H9 (cell line): ENCODE measurements at regions not wholly inside any gene's neighbourhood (a gene's known extent, or its start where the extent isn't known, plus 50 kb on each side); places are given as distances from the start of the nearest gene placed in this dataset.

Source experiments
- DNase-seq: peaks from one replicate; pipeline ENCODE4 v3.0.0-alpha.2; 2017
- H2AFZ ChIP-seq: one replicate; pipeline ENCODE4 v1.6.1; 2013; ENCODE audit warnings: mild to moderate bottlenecking, low read length, control low read depth, moderate library complexity
- H2AK5ac ChIP-seq: 2 replicates; pipeline ENCODE4 v1.6.1; 2013; ENCODE audit warnings: low read length, control low read depth, mixed read lengths; ENCODE audit not compliant: insufficient read length
- H2BK120ac ChIP-seq: one replicate; pipeline ENCODE4 v1.6.1; 2013; ENCODE audit warnings: low read depth, mild to moderate bottlenecking, low read length, control low read depth, inconsistent platforms; ENCODE audit not compliant: poor library complexity, severe bottlenecking
- H2BK12ac ChIP-seq: 2 replicates; pipeline ENCODE4 v1.6.1; 2013; ENCODE audit warnings: low read length, control low read depth, mixed read lengths, low read depth; ENCODE audit not compliant: insufficient read length
- H2BK15ac ChIP-seq: 2 replicates; pipeline ENCODE4 v1.6.1; 2013; ENCODE audit warnings: low read depth, low read length, control low read depth
- H2BK20ac ChIP-seq: one replicate; pipeline ENCODE4 v1.6.1; 2013; ENCODE audit warnings: low read depth, mild to moderate bottlenecking, low read length, control low read depth, inconsistent platforms; ENCODE audit not compliant: poor library complexity, severe bottlenecking
- H2BK5ac ChIP-seq: 2 replicates; pipeline ENCODE4 v1.6.1; 2013; ENCODE audit warnings: low read length, control low read depth, mixed read lengths; ENCODE audit not compliant: insufficient read length
- H3K14ac ChIP-seq: 2 replicates; pipeline ENCODE4 v1.6.1; 2013; ENCODE audit warnings: low read length, control low read depth; ENCODE audit not compliant: insufficient read depth
- H3K18ac ChIP-seq: 2 replicates; pipeline ENCODE4 v1.6.1; 2013; ENCODE audit warnings: low read depth, mild to moderate bottlenecking, mixed read lengths, low read length, control low read depth; ENCODE audit not compliant: insufficient read length
- H3K23ac ChIP-seq: 2 replicates; pipeline ENCODE4 v1.6.1; 2013; ENCODE audit warnings: low read length, control low read depth, mixed read lengths, low read depth; ENCODE audit not compliant: insufficient read length
- H3K23me2 ChIP-seq: 2 replicates; pipeline ENCODE4 v1.6.1; 2013; ENCODE audit warnings: low read depth, mild to moderate bottlenecking, mixed read lengths, low read length, control low read depth; ENCODE audit not compliant: insufficient read length, poor library complexity, severe bottlenecking
- H3K27ac ChIP-seq: 2 replicates; pipeline ENCODE4 v1.5.1; 2013; ENCODE audit warnings: low read length, control low read depth, mixed read lengths, low read depth; ENCODE audit not compliant: insufficient read length
- H3K27me3 ChIP-seq: 2 replicates; pipeline ENCODE4 v1.6.1; 2013; ENCODE audit warnings: low read length, control low read depth, inconsistent platforms; ENCODE audit not compliant: insufficient read depth
- H3K4ac ChIP-seq: 2 replicates; pipeline ENCODE4 v1.6.1; 2013; ENCODE audit warnings: low read depth, mild to moderate bottlenecking, control low read depth, inconsistent platforms, low read length, moderate library complexity
- H3K4me1 ChIP-seq: 2 replicates; pipeline ENCODE4 v1.6.1; 2013; ENCODE audit warnings: low read length, control low read depth, inconsistent platforms; ENCODE audit not compliant: insufficient read depth
- H3K4me2 ChIP-seq: 2 replicates; pipeline ENCODE4 v1.6.1; 2013; ENCODE audit warnings: low read length, control low read depth, mixed read lengths; ENCODE audit not compliant: insufficient read length, insufficient read depth
- H3K56ac ChIP-seq: 2 replicates; pipeline ENCODE4 v1.6.1; 2013; ENCODE audit warnings: low read depth, mild to moderate bottlenecking, mixed read lengths, low read length, control low read depth; ENCODE audit not compliant: insufficient read length
- H3K79me1 ChIP-seq: 2 replicates; pipeline ENCODE4 v1.6.1; 2013; ENCODE audit warnings: low read depth, mild to moderate bottlenecking, moderate library complexity, low read length, control low read depth, inconsistent platforms; ENCODE audit not compliant: insufficient read depth, poor library complexity, severe bottlenecking
- H3K79me2 ChIP-seq: 2 replicates; pipeline ENCODE4 v1.6.1; 2013; ENCODE audit warnings: low read length, control low read depth, inconsistent platforms; ENCODE audit not compliant: insufficient read depth
- H3K9ac ChIP-seq: 2 replicates; pipeline ENCODE4 v1.6.1; 2013; ENCODE audit warnings: low read length, control low read depth, mixed read lengths; ENCODE audit not compliant: insufficient read length; ENCODE audit errors: extremely low read depth
- H3K9me3 ChIP-seq: one replicate; pipeline ENCODE4 v1.6.1; 2013; ENCODE audit warnings: low read depth, low read length, inconsistent platforms; ENCODE audit not compliant: control insufficient read depth
- H3T11ph ChIP-seq: one replicate; pipeline ENCODE4 v1.6.1; 2013; ENCODE audit warnings: mild to moderate bottlenecking, low read length, control low read depth, inconsistent platforms
- H4K20me1 ChIP-seq: one replicate; pipeline ENCODE4 v1.6.1; 2013; ENCODE audit not compliant: control insufficient read depth, insufficient read length, insufficient read depth
- H4K5ac ChIP-seq: 2 replicates; pipeline ENCODE4 v1.6.1; 2013; ENCODE audit warnings: low read depth, mild to moderate bottlenecking, mixed read lengths, low read length, control low read depth; ENCODE audit not compliant: insufficient read length
- H4K8ac ChIP-seq: replicated peaks from 2 replicates; pipeline ENCODE4 v1.6.1; 2013; ENCODE audit warnings: low read length, control low read depth, mixed read lengths, low read depth; ENCODE audit not compliant: insufficient read length
- H4K91ac ChIP-seq: 2 replicates; pipeline ENCODE4 v1.6.1; 2013; ENCODE audit warnings: low read depth, mild to moderate bottlenecking, moderate library complexity, mixed read lengths, low read length, control low read depth; ENCODE audit not compliant: insufficient read length
- H3K27ac Mint-ChIP-seq, 3 experiments: 2 replicates in 2 of 3; 3 replicates in 1 of 3; pipeline ENCODE4 v1.8.0; 2020 to 2021; ENCODE audit warnings: mixed read lengths in 3 of 3, mild to moderate bottlenecking in 1 of 3, moderate library complexity in 1 of 3
- H3K27me3 Mint-ChIP-seq: 2 replicates; pipeline ENCODE4 v1.8.0; 2021; ENCODE audit warnings: low read depth, mild to moderate bottlenecking, moderate library complexity, mixed read lengths
- H3K36me3 Mint-ChIP-seq, 3 experiments: 2 replicates in 2 of 3; 3 replicates in 1 of 3; pipeline ENCODE4 v1.8.0; 2020 to 2021; ENCODE audit warnings: low read depth in 3 of 3, mixed read lengths in 3 of 3; ENCODE audit not compliant: insufficient read depth in 1 of 3
- H3K4me1 Mint-ChIP-seq, 2 experiments: 2 replicates each; pipeline ENCODE4 v1.8.0; 2020; ENCODE audit warnings: mixed read lengths in 2 of 2
- H3K4me3 Mint-ChIP-seq, 2 experiments: 2 replicates in 1 of 2; 3 replicates in 1 of 2; pipeline ENCODE4 v1.8.0; 2020 to 2021; ENCODE audit warnings: mild to moderate bottlenecking in 2 of 2, mixed read lengths in 2 of 2, moderate library complexity in 1 of 2
- H3K9me3 Mint-ChIP-seq, 2 experiments: 2 replicates in 1 of 2; 3 replicates in 1 of 2; pipeline ENCODE4 v1.8.0; 2020; ENCODE audit warnings: mild to moderate bottlenecking in 2 of 2, mixed read lengths in 2 of 2, moderate library complexity in 1 of 2
- WGBS: extraction: QIAGEN DNeasy Blood & Tissue Kit; methylation state at CpG from one replicate; pipeline ENCODE4 v1.1.7; 2013; ENCODE audit warnings: missing lambda C conversion rate, low lambda C conversion rate, mixed read lengths; ENCODE audit not compliant: insufficient read length; ENCODE audit errors: extremely low coverage; 5-methylcytosine and 5-hydroxymethylcytosine counted together
- TF ChIP-seq, protein P1 (sequence below): fragments of 200-600 bp; sonication (generic); conservative IDR thresholded peaks from 3 replicates; pipeline ENCODE4 v1.8.0; 2021; ENCODE audit warnings: antibody characterized with exemption, mild to moderate bottlenecking

DNA sequence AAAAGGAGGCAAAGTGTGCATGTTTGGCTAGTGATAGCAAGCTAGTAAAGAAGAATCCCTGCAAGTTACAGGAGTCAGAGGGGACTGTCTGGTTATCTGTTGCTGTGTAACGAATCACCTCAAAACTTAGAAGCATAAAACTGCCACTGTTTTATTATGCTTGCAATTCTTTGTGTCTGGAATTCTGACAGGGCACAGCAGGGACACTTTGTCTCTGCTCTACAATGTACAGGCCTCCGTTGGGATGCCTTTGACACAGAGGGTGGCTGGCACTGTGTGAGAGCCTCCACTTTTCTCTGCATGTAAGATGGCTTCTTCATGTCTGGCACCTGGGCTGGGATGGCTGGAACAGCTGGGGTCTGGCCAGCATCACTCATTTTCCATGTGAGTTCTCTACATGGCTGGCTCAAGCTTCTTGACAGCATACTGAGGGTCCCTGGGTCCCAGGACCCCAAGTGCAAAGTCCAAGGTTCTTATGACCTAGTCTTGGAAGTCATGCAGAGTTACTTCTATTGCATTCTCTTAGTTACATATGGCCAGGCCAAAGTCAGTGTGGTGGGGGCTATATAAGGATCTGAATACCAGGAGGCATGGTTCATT lies 276.9 kb downstream of the RPS24 start:
- H2AK5ac ChIP-seq = no peak overlapping the region
- H3K4ac ChIP-seq = no peak overlapping the region
- no peaks in the 10 kb centered on the region for H3K79me1 ChIP-seq
- H3K56ac ChIP-seq = no peak overlapping the region
- no peaks in the 10 kb centered on the region for H4K20me1 ChIP-seq
- no peak overlapping the region for H3K9ac ChIP-seq
- H2BK120ac ChIP-seq = no peak overlapping the region
- no peak overlapping the region for H3K14ac ChIP-seq
- Mint-ChIP-seq H3K9me3 (no peaks in the 10 kb centered on the region; a peak in 1 of 5 replicates), H3K36me3 (no peaks in the 10 kb centered on the region), H3K4me3 (no peak overlapping the region), H3K27me3 (peaks cover 9% of the 10 kb centered on the region), H3K4me1 (peaks cover 17 to 19% of the 10 kb centered on the region in 2 experiments), H3K27ac (no peak overlapping the region)
- no peak overlapping the region for H2BK20ac ChIP-seq
- H2BK15ac ChIP-seq = no peak overlapping the region
- no CpG with 5 or more reads among the region's 2 CpGs for WGBS
- no peak overlapping the region for H2AFZ ChIP-seq
- H4K8ac ChIP-seq = no peak overlapping the region
- DNase-seq = no peak
- no peak overlapping the region for H2BK12ac ChIP-seq
- no peak overlapping the region for H3K27ac ChIP-seq
- no peaks in the 10 kb centered on the region for H3K9me3 ChIP-seq
- H3K18ac ChIP-seq = no peak overlapping the region
- H3K23ac ChIP-seq = no peak overlapping the region
- peaks cover 4% of the 10 kb centered on the region; the same call in 1 of the 2 replicates for H3K4me1 ChIP-seq
- H3K23me2 ChIP-seq = no peaks in the 10 kb centered on the region
- no peaks in the 10 kb centered on the region for H3K27me3 ChIP-seq
- H3K79me2 ChIP-seq = 0 out of 2 replicates have a peak, but pooled peaks cover 2% of the 10 kb centered on the region
- H3T11ph ChIP-seq = no peak overlapping the region
- H4K91ac ChIP-seq = no peak overlapping the region
- H2BK5ac ChIP-seq = no peak overlapping the region
- H4K5ac ChIP-seq = no peak overlapping the region
- TF ChIP-seq, protein P1, sequence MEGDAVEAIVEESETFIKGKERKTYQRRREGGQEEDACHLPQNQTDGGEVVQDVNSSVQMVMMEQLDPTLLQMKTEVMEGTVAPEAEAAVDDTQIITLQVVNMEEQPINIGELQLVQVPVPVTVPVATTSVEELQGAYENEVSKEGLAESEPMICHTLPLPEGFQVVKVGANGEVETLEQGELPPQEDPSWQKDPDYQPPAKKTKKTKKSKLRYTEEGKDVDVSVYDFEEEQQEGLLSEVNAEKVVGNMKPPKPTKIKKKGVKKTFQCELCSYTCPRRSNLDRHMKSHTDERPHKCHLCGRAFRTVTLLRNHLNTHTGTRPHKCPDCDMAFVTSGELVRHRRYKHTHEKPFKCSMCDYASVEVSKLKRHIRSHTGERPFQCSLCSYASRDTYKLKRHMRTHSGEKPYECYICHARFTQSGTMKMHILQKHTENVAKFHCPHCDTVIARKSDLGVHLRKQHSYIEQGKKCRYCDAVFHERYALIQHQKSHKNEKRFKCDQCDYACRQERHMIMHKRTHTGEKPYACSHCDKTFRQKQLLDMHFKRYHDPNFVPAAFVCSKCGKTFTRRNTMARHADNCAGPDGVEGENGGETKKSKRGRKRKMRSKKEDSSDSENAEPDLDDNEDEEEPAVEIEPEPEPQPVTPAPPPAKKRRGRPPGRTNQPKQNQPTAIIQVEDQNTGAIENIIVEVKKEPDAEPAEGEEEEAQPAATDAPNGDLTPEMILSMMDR = no peak
- no peak overlapping the region for H3K4me2 ChIP-seq
